GM21723 (cell line): ENCODE measurements at regions not wholly inside any gene's neighbourhood (a gene's known extent, or its start where the extent isn't known, plus 50 kb on each side); places are given as distances from the start of the nearest gene placed in this dataset.
"Not testable (repeated sequence)": the region's sequence is repeated elsewhere in the genome, so short reads cannot be mapped to it uniquely, and the experiment has no call there.

ENCODE experiments used
- ATAC-seq: cut with Tn5 transposase; IDR thresholded peaks from one replicate; pipeline ENCODE4 v1.9.1; 2021; ENCODE audit warnings: mild to moderate bottlenecking, moderate library complexity; ENCODE audit not compliant: unreplicated experiment

GRCh38 chr2:16774091-16774490 is 108.5 kb upstream of the CYRIA start:
- ATAC-seq = no peak

GRCh38 chr2:16773080-16773713 is 107.6 kb upstream of the CYRIA start:
- ATAC-seq = peak; percentile 77

- ATAC-seq = no peak
Measured at GRCh38 chr2:16767789-16768476, 102.3 kb upstream of the CYRIA start.

- ATAC-seq = no peak
Measured at GRCh38 chr2:16765356-16765755, 99.7 kb upstream of the CYRIA start.

GRCh38 chr2:16764487-16764886 is 98.9 kb upstream of the CYRIA start:
- ATAC-seq = no peak

- ATAC-seq = no peak
Measured at GRCh38 chr2:16763493-16763899, 97.9 kb upstream of the CYRIA start.

GRCh38 chr2:16763056-16763455 is 97.4 kb upstream of the CYRIA start:
- no peak for ATAC-seq

GRCh38 chr2:16760426-16760825 is 94.8 kb upstream of the CYRIA start:
- no peak for ATAC-seq

- ATAC-seq = peak; percentile 98
Measured at GRCh38 chr2:16756831-16757644, 91.4 kb upstream of the CYRIA start.

GRCh38 chr2:16755442-16755841 is 89.8 kb upstream of the CYRIA start:
- no peak for ATAC-seq

- not testable (repeated sequence) for ATAC-seq
Measured at GRCh38 chr2:16753025-16753424, 87.4 kb upstream of the CYRIA start.

GRCh38 chr2:16750925-16751214 is 85.2 kb upstream of the CYRIA start:
- ATAC-seq = not testable (repeated sequence)

- ATAC-seq = no peak
Measured at GRCh38 chr2:16750175-16750924, 84.7 kb upstream of the CYRIA start.

- not testable (repeated sequence) for ATAC-seq
Measured at GRCh38 chr2:16748511-16749266, 83.1 kb upstream of the CYRIA start.

GRCh38 chr2:16747689-16748088 is 82.1 kb upstream of the CYRIA start:
- ATAC-seq = no peak

- no peak for ATAC-seq
Measured at GRCh38 chr2:16747257-16747656, 81.6 kb upstream of the CYRIA start.

- no peak for ATAC-seq
Measured at GRCh38 chr2:16746833-16747232, 81.2 kb upstream of the CYRIA start.

GRCh38 chr2:16746329-16746728 is 80.7 kb upstream of the CYRIA start:
- ATAC-seq = no peak

- ATAC-seq = no peak
Measured at GRCh38 chr2:16745466-16745865, 79.8 kb upstream of the CYRIA start.

GRCh38 chr2:16744521-16744920 is 78.9 kb upstream of the CYRIA start:
- ATAC-seq = no peak

GRCh38 chr2:16742026-16742425 is 76.4 kb upstream of the CYRIA start:
- no peak for ATAC-seq
